Mesendoderm (in vitro differentiated cells): ENCODE measurements at regions not wholly inside any gene's neighbourhood (a gene's known extent, or its start where the extent isn't known, plus 50 kb on each side); places are given as distances from the start of the nearest gene placed in this dataset.

Source experiments
- DNase-seq: peaks from one replicate; pipeline ENCODE4 v3.0.0; 2013
- H2AK5ac ChIP-seq: 2 replicates; pipeline ENCODE4 v1.6.1; 2013; ENCODE audit warnings: low read length, inconsistent platforms
- H2BK120ac ChIP-seq: 2 replicates; pipeline ENCODE4 v1.6.1; 2013; ENCODE audit warnings: low read depth, mild to moderate bottlenecking, low read length, moderate library complexity, mixed read lengths
- H2BK15ac ChIP-seq: replicated peaks from 2 replicates; pipeline ENCODE4 v1.6.1; 2013; ENCODE audit warnings: low read depth, mild to moderate bottlenecking, moderate library complexity
- H2BK5ac ChIP-seq: 2 replicates; pipeline ENCODE4 v1.6.1; 2013; ENCODE audit warnings: low read length, inconsistent platforms
- H3K18ac ChIP-seq: 2 replicates; pipeline ENCODE4 v1.6.1; 2013; ENCODE audit warnings: mild to moderate bottlenecking, low read length, mixed read lengths
- H3K23ac ChIP-seq: one replicate; pipeline ENCODE4 v1.6.1; 2013; ENCODE audit warnings: low read length
- H3K27ac ChIP-seq: 2 replicates; pipeline ENCODE4 v1.5.1; 2013; ENCODE audit warnings: low read depth, mild to moderate bottlenecking, inconsistent platforms, low read length, moderate library complexity
- H3K27me3 ChIP-seq: 2 replicates; pipeline ENCODE4 v1.6.1; 2013; ENCODE audit warnings: low read length, control low read depth, mild to moderate bottlenecking, inconsistent platforms; ENCODE audit not compliant: insufficient read depth, poor library complexity
- H3K36me3 ChIP-seq: 2 replicates; pipeline ENCODE4 v1.6.1; 2013; ENCODE audit warnings: low read length, inconsistent platforms; ENCODE audit not compliant: control insufficient read depth, insufficient read depth
- H3K4ac ChIP-seq: one replicate; pipeline ENCODE4 v1.6.1; 2013; ENCODE audit warnings: low read depth, mild to moderate bottlenecking, low read length, moderate library complexity
- H3K4me1 ChIP-seq: 2 replicates; pipeline ENCODE4 v1.6.1; 2013; ENCODE audit warnings: low read depth, low read length, inconsistent platforms; ENCODE audit not compliant: control insufficient read depth
- H3K4me2 ChIP-seq: 2 replicates; pipeline ENCODE4 v1.6.1; 2013; ENCODE audit warnings: low read length
- H3K4me3 ChIP-seq: 2 replicates; pipeline ENCODE4 v1.5.1; 2013; ENCODE audit warnings: mild to moderate bottlenecking, low read length
- H3K56ac ChIP-seq: one replicate; pipeline ENCODE4 v1.6.1; 2013; ENCODE audit warnings: low read length
- H3K79me1 ChIP-seq: 2 replicates; pipeline ENCODE4 v1.6.1; 2013; ENCODE audit warnings: low read length, inconsistent platforms
- H3K79me2 ChIP-seq: 2 replicates; pipeline ENCODE4 v1.6.1; 2013; ENCODE audit warnings: mild to moderate bottlenecking, low read length; ENCODE audit not compliant: control insufficient read depth, insufficient read depth
- H3K9ac ChIP-seq: 2 replicates; pipeline ENCODE4 v1.6.1; 2013; ENCODE audit warnings: low read length, inconsistent platforms
- H4K5ac ChIP-seq: one replicate; pipeline ENCODE4 v1.6.1; 2013; ENCODE audit warnings: low read length
- H4K8ac ChIP-seq: one replicate; pipeline ENCODE4 v1.6.1; 2013; ENCODE audit warnings: low read depth, mild to moderate bottlenecking, control low read depth, low read length, moderate library complexity
- WGBS: extraction: QIAGEN DNeasy Blood & Tissue Kit; methylation state at CpG from one replicate; pipeline ENCODE4 v1.1.7; 2013; ENCODE audit warnings: low lambda C conversion rate, missing lambda C conversion rate; ENCODE audit not compliant: insufficient coverage; ENCODE audit errors: extremely low coverage; 5-methylcytosine and 5-hydroxymethylcytosine counted together

DNA sequence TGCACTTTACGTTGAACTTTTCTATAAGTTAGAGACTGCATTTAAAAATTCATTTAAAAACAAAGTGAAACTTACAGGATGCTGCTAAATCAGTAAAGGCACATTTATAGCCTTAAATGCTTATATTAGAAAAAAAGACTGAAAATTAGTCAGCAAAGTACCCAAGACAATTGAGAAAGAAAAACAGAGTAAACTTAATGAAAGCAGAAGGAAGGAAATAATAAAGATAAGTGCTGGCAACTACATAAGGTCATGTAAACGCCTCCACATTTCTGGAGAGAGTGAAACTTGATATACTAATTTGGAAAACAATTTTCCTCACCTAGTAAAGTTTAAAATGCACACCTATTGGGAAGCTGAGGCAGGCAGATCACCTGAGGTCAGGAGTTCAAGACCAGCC lies 58.2 kb upstream of the ACAN start:
- no peak for DNase-seq
- Histone ChIP-seq H2BK120ac (no peak overlapping the region), H3K9ac (no peak overlapping the region), H2AK5ac (no peak overlapping the region), H2BK15ac (no peak overlapping the region), H3K79me1 (no peaks in the 10 kb centered on the region), H3K4me1 (peaks cover 3% of the 10 kb centered on the region), H3K56ac (no peak overlapping the region), H3K27ac (no peak overlapping the region), H4K8ac (no peak overlapping the region), H3K79me2 (no peaks in the 10 kb centered on the region), H3K27me3 (no peaks in the 10 kb centered on the region), H3K18ac (no peak overlapping the region), H4K5ac (no peak overlapping the region), H3K4me3 (no peak overlapping the region), H3K4ac (no peak overlapping the region), H3K36me3 (no peaks in the 10 kb centered on the region), H2BK5ac (no peak overlapping the region), H3K4me2 (no peak overlapping the region), H3K23ac (no peak overlapping the region)
- no CpG with 5 or more reads among the region's 2 CpGs for WGBS

DNA sequence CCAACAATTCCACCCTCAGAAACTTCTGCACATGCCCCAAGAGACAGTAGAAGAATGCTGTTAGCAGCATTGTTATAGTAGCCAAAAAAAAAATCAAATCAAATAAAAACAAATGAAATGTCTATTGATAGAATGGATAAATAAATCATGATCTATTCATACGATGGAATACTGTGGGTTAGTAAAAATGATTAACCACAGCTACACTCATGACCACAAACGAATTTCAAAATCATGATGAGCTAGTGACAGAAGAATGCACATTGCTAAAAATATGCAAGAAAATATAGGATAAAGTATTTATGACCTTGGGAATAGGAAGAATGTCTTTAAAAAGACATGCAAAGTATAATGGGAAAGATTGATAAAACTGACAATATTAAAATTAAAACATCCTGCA lies 57.5 kb upstream of the ACAN start:
- H4K8ac ChIP-seq, result no peak overlapping the region
- H2BK5ac ChIP-seq, result no peak overlapping the region
- H3K79me1 ChIP-seq, result no peaks in the 10 kb centered on the region
- H3K4me2 ChIP-seq, result no peak overlapping the region
- H3K56ac ChIP-seq, result no peak overlapping the region
- H3K36me3 ChIP-seq, result no peaks in the 10 kb centered on the region
- no peak overlapping the region for H3K4me3 ChIP-seq
- no peaks in the 10 kb centered on the region for H3K27me3 ChIP-seq
- DNase-seq, result no peak
- H3K23ac ChIP-seq, result no peak overlapping the region
- H3K27ac ChIP-seq, result no peak overlapping the region
- no peaks in the 10 kb centered on the region for H3K79me2 ChIP-seq
- H3K18ac ChIP-seq, result no peak overlapping the region
- no peak overlapping the region for H2BK15ac ChIP-seq
- WGBS, result no CpG with 5 or more reads among the region's 2 CpGs
- H2AK5ac ChIP-seq, result no peak overlapping the region
- H3K4me1 ChIP-seq, result peaks cover 3% of the 10 kb centered on the region
- no peak overlapping the region for H3K9ac ChIP-seq
- no peak overlapping the region for H2BK120ac ChIP-seq
- no peak overlapping the region for H4K5ac ChIP-seq
- no peak overlapping the region for H3K4ac ChIP-seq

DNA sequence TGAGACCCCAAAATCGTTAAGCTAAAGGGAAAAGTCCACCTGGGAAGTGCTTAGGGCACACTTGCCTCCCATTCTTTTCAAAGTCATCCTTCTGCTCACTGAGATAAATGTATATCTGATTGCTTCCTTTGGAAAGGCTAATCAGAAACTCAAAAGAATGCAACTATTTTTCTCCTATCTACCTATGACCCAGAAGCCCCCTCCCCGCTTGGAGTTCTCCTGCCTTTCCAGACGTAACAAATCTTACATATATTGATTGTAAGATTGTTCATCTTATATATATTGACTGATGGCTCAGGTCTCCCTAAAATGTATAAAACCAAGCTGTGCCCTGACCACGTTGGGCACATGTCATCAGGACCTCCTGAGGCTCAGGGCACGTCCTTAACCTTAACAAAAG lies 56.8 kb upstream of the ACAN start:
- Histone ChIP-seq H3K27me3 (no peaks in the 10 kb centered on the region), H3K4me2 (no peak overlapping the region), H2AK5ac (no peak overlapping the region), H3K27ac (no peak overlapping the region), H2BK120ac (no peak overlapping the region), H3K23ac (no peak overlapping the region), H2BK5ac (no peak overlapping the region), H4K8ac (no peak overlapping the region), H3K36me3 (no peaks in the 10 kb centered on the region), H4K5ac (no peak overlapping the region), H3K4ac (no peak overlapping the region), H3K18ac (no peak overlapping the region), H2BK15ac (no peak overlapping the region), H3K4me1 (peaks cover 3% of the 10 kb centered on the region), H3K56ac (no peak overlapping the region), H3K9ac (no peak overlapping the region), H3K79me2 (no peaks in the 10 kb centered on the region), H3K4me3 (no peak overlapping the region), H3K79me1 (no peaks in the 10 kb centered on the region)
- no CpG with 5 or more reads among the region's 5 CpGs for WGBS
- no peak for DNase-seq

DNA sequence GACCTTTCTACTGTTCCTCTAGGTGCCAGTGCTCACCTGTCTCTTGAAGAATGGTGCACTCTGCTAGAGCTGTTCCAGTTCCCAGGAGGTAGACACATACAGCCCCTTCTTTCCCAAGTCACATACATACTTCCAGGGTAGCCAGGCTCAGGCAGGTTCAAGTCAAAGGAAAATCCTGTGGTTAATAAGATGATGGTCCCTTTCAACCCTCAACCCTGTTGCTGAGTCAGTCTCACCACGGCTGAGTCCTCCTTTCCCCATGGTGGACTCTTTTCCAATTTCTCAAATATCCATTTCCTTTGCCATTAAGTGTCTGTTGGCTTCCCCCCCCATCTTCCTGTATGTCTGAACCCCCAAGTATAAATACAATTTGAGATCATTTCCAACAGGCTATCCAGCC lies 56.1 kb upstream of the ACAN start:
- Histone ChIP-seq H3K79me1 (no peaks in the 10 kb centered on the region), H3K79me2 (no peaks in the 10 kb centered on the region), H2AK5ac (no peak overlapping the region), H4K8ac (no peak overlapping the region), H2BK5ac (no peak overlapping the region), H3K4me2 (no peak overlapping the region), H4K5ac (no peak overlapping the region), H3K4me3 (no peak overlapping the region), H3K56ac (no peak overlapping the region), H2BK15ac (no peak overlapping the region), H3K36me3 (no peaks in the 10 kb centered on the region), H2BK120ac (no peak overlapping the region), H3K23ac (no peak overlapping the region), H3K18ac (no peak overlapping the region), H3K27me3 (no peaks in the 10 kb centered on the region), H3K9ac (no peak overlapping the region), H3K4ac (no peak overlapping the region), H3K4me1 (peaks cover 3% of the 10 kb centered on the region), H3K27ac (no peak overlapping the region)
- no CpG with 5 or more reads among the region's 1 CpG for WGBS
- no peak for DNase-seq

DNA sequence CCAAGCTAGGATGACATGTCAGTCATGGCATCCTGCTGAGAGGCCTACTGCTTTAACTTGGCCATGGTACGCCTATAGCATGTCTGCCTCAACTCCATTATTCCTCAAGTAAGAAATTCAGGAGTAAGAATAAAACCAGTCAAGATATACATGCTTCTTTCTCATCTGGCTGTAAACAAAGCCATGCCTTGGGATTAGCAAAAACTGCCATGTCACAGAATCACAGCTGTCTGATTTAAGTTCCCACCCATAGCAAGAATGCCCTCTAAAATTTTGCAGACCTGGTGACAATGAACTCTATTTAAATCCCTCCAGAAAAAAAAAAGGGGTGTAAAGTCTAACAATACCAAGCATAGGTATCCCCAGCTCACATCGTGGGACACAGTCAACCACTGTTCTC lies 55.6 kb upstream of the ACAN start:
- H3K27me3 ChIP-seq, result no peaks in the 10 kb centered on the region
- H3K4me3 ChIP-seq, result no peak overlapping the region
- H2BK15ac ChIP-seq, result no peak overlapping the region
- H2BK5ac ChIP-seq, result no peak overlapping the region
- no peak overlapping the region for H3K4me2 ChIP-seq
- H3K4ac ChIP-seq, result no peak overlapping the region
- H3K27ac ChIP-seq, result no peak overlapping the region
- H3K79me1 ChIP-seq, result no peaks in the 10 kb centered on the region
- no peak overlapping the region for H4K5ac ChIP-seq
- WGBS, result no CpG with 5 or more reads among the region's 2 CpGs
- no peak overlapping the region for H3K18ac ChIP-seq
- H3K4me1 ChIP-seq, result peaks cover 3% of the 10 kb centered on the region
- no peaks in the 10 kb centered on the region for H3K36me3 ChIP-seq
- no peak overlapping the region for H3K56ac ChIP-seq
- DNase-seq, result no peak
- no peak overlapping the region for H2AK5ac ChIP-seq
- H3K79me2 ChIP-seq, result no peaks in the 10 kb centered on the region
- no peak overlapping the region for H2BK120ac ChIP-seq
- H4K8ac ChIP-seq, result no peak overlapping the region
- H3K9ac ChIP-seq, result no peak overlapping the region
- H3K23ac ChIP-seq, result no peak overlapping the region

DNA sequence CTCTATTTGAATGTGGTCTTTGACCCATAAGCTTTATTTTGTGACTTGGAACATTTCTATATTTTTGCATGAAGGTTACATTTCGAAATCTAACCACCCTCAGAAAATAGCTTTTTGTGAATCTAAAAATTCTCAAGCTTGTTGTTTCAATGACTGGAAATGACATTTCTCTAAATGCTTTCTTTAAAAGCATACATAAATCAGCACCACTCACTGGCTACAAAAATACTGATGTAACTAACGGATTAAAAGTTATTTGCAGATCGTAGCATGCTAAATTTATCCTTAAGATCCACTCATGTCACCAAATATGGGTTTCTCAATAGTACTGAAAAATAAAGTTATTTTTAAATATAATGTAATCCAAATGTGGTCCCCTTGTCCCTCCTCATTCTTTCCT lies 55.2 kb upstream of the ACAN start:
- Histone ChIP-seq H3K4me1 (peaks cover 3% of the 10 kb centered on the region), H3K18ac (no peak overlapping the region)
- WGBS, result no CpG with 5 or more reads among the region's 3 CpGs

More for the DNA sequence above, 55.2 kb upstream of the ACAN start:
- no peak overlapping the region for H2BK120ac ChIP-seq
- H3K36me3 ChIP-seq, result no peaks in the 10 kb centered on the region
- no peaks in the 10 kb centered on the region for H3K79me1 ChIP-seq
- no peak overlapping the region for H2AK5ac ChIP-seq
- no peak overlapping the region for H2BK5ac ChIP-seq
- H3K27ac ChIP-seq, result no peak overlapping the region
- H4K5ac ChIP-seq, result no peak overlapping the region
- DNase-seq, result no peak
- no peak overlapping the region for H3K4ac ChIP-seq
- no peak overlapping the region for H3K4me2 ChIP-seq
- H3K9ac ChIP-seq, result no peak overlapping the region
- H2BK15ac ChIP-seq, result no peak overlapping the region
- no peak overlapping the region for H3K56ac ChIP-seq
- H3K4me3 ChIP-seq, result no peak overlapping the region
- no peaks in the 10 kb centered on the region for H3K79me2 ChIP-seq
- H4K8ac ChIP-seq, result no peak overlapping the region
- no peak overlapping the region for H3K23ac ChIP-seq
- H3K27me3 ChIP-seq, result no peaks in the 10 kb centered on the region
